NB4 (cell line): ENCODE measurements at regions not wholly inside any gene's neighbourhood (a gene's known extent, or its start where the extent isn't known, plus 50 kb on each side); places are given as distances from the start of the nearest gene placed in this dataset.

Experiments
- DNase-seq: peaks from one replicate; pipeline ENCODE4 v3.0.0; 2010; ENCODE audit warnings: low read depth
- H3K4me3 ChIP-seq: one replicate; pipeline ENCODE4 v1.5.1; 2011; ENCODE audit warnings: mild to moderate bottlenecking, low read depth, low read length, moderate library complexity
- MYC ChIP-seq: IDR thresholded peaks from 2 replicates; pipeline ENCODE4 v1.6.1; 2011; ENCODE audit warnings: low read depth, low read length
- POLR2A ChIP-seq: IDR thresholded peaks from 2 replicates; pipeline ENCODE4 v1.6.1; 2011; ENCODE audit warnings: mild to moderate bottlenecking; ENCODE audit not compliant: insufficient read length; ENCODE audit errors: extremely low read depth
- TF ChIP-seq, protein P1 (sequence below): IDR thresholded peaks from 2 replicates; pipeline ENCODE4 v1.6.1; 2011; ENCODE audit warnings: low read depth, low read length
- TF ChIP-seq, protein P2 (sequence below): IDR thresholded peaks from one replicate; pipeline ENCODE4 v1.5.1; 2012; ENCODE audit warnings: low read depth, low read length

DNA sequence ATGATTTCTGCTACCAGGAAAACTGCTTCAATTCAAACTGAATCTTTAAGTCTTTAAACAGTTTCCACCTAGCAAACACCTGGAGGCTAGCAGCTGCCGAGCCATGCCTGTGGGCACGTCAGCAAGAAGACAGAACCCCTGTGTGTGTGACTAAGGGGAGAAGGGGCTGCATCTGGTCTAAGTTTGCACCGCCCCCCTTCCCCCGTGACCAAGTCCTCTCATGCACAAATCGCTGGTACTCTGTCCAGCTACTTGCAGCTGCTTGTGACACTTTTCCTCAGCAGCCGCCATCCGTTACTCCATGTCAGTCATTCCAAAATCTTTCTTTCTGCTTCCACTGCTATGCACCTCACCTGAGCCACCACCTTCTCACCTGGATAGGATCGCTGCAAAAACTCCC, 355.0 kb downstream of the SS18 start:
- TF ChIP-seq, protein P1, sequence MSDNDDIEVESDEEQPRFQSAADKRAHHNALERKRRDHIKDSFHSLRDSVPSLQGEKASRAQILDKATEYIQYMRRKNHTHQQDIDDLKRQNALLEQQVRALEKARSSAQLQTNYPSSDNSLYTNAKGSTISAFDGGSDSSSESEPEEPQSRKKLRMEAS = no peak
- TF ChIP-seq POLR2A (no peak), MYC (no peak)
- TF ChIP-seq, protein P2, sequence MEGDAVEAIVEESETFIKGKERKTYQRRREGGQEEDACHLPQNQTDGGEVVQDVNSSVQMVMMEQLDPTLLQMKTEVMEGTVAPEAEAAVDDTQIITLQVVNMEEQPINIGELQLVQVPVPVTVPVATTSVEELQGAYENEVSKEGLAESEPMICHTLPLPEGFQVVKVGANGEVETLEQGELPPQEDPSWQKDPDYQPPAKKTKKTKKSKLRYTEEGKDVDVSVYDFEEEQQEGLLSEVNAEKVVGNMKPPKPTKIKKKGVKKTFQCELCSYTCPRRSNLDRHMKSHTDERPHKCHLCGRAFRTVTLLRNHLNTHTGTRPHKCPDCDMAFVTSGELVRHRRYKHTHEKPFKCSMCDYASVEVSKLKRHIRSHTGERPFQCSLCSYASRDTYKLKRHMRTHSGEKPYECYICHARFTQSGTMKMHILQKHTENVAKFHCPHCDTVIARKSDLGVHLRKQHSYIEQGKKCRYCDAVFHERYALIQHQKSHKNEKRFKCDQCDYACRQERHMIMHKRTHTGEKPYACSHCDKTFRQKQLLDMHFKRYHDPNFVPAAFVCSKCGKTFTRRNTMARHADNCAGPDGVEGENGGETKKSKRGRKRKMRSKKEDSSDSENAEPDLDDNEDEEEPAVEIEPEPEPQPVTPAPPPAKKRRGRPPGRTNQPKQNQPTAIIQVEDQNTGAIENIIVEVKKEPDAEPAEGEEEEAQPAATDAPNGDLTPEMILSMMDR = no peak
- H3K4me3 ChIP-seq = no peak overlapping the region
- no peak for DNase-seq

DNA sequence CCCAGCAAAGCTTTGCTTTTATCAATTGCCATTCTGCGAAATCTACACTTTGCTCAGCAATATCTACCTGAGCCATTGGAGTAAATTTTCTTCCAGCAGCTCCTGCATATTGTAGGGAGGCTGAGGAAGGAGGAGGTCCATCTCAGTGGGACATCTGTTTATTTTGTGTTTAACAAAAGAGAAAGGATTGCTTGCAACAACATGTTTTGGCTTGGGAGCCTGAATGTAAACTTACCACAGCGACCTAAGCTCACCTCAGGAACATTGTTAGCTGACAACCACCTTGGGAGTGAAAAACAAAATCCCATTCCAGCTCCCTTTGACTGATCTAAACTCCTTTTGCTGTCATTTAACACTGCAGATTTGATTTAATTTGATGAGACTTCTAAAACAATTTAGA, 356.1 kb downstream of the SS18 start:
- TF ChIP-seq POLR2A (no peak), MYC (no peak)
- TF ChIP-seq, protein P1 = no peak
- TF ChIP-seq, protein P2 = no peak
- H3K4me3 ChIP-seq = no peak overlapping the region
- no peak for DNase-seq

DNA sequence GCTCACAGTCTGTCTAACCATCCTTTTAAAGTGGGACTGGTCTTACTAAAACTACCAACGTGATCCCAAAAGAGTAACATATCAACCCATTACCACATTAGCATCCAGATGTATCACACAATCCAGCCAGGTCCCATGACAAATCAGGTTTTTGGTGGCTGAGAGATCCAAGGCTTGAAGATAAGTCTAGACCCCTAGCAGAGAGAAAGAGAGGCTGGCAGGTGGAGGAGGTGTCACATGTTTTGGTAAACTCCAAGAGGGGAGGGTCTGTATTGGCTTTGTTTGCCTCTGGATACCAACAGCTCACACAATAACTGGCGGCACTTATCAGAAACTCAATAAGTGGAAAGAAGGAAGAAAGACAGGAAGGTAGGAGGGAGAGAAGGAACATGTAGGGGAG, 357.6 kb downstream of the SS18 start:
- no peak for DNase-seq
- TF ChIP-seq MYC (no peak), POLR2A (no peak)
- TF ChIP-seq, protein P1 = no peak
- TF ChIP-seq, protein P2 = no peak

DNA sequence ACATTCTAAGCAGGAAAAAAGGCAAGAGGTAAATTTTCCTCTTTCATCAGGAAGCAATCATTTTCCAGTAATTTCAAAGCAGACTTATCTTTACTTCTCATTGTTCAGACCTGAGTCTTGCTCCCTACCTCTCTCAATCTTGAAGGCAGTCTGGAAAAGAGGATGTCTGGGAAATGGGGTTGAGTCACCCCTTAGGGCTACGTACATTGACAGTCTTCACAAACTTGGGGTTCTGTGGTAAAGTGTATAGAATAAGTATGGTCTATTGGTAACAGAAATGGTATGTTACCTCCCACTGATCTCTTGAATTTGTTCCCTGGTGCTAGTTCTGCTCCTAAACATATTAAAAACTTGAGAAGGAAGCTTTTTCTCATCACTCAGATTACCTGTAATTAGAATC, 361.3 kb downstream of the SS18 start:
- H3K4me3 ChIP-seq = no peak overlapping the region
- TF ChIP-seq MYC (no peak), POLR2A (no peak)
- TF ChIP-seq, protein P2 = no peak
- TF ChIP-seq, protein P1 = no peak
- DNase-seq = no peak

More for the DNA sequence above, 357.6 kb downstream of the SS18 start:
- no peak overlapping the region for H3K4me3 ChIP-seq

DNA sequence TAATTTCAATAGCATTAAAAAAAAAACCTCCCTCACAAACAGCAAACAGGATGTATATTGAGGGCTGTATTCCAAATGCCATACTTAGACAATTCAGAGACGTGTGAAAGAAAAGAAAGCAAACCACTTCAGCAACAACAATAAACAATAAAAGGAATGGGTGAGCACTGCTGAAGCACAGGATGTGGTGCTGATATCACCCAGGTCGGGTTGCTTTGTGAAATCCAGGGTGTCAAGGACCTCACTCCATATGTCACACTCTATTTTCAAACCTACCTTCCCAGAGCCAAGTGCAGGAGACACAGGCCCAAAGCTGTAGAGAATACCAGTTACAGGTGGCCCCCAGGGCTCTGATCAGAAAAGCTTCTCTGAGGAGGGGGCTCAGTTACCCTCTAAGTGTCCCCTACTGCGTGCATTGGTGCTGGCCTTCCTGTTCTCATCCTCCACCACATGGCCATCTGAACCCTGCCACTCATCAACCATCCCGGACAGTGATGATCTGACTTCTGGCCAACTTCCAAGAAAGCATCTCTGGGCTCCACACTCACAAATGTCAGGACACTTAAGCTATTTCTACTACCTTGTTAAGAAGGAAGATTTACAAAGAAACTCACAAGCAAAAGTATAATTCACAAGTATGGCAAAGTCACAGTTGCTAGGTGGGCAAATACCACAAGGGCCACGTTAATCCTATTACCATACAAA, 363.0 kb downstream of the SS18 start:
- DNase-seq = no peak
- TF ChIP-seq POLR2A (no peak), MYC (no peak)
- TF ChIP-seq, protein P1 = no peak
- TF ChIP-seq, protein P2 = no peak
- no peak overlapping the region for H3K4me3 ChIP-seq
